ENCODE measurements at regions not wholly inside any gene's neighbourhood (a gene's known extent, or its start where the extent isn't known, plus 50 kb on each side); places are given as distances from the start of the nearest gene placed in this dataset.

DNA sequence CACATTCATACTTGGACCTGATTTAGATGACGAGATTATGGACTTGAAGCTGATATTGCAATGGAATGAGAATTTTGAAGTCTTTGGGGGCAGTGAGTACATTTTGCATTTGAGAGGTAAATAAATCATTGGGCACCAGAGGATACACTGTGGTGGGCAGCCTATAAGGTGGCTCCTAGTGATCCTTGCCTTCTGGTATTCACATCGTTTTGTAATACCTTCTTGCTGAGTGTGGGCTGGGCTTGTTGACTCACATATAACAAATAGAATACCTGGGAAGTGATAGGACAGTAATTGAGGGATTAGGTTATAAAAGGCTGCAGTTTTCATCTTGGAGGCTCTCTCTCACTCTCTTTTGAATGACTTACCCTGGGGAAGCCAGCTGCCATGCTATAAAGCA lies 605.5 kb upstream of the KCNMB2 start:
- ChIA-PET POLR2A (ENCODE audit: partially characterized antibody) (no interaction called here), CTCF (ENCODE audit: partially characterized antibody) (no interaction called here)
- H3K18ac ChIP-seq (ENCODE audit: extremely low read depth, low read length): no peak overlapping the region
- peaks cover 0 to 1% (median 0%) of the 10 kb centered on the region in 4 experiments; a peak in 1 of 7 replicates for H3K27me3 ChIP-seq (replicated peaks in 1 of 4; ENCODE audit: control insufficient read depth in 3 of 4, extremely low read depth in 1 of 4, insufficient read depth in 3 of 4, low read length in 3 of 4)
- H3K4me3 ChIP-seq (ENCODE audit: extremely low read depth in 1 of 4, insufficient read depth in 2 of 4, low read depth in 3 of 4, low read length in 4 of 4): no peak overlapping the region
- no peak overlapping the region for H2BK15ac ChIP-seq (ENCODE audit: low read length)
- no peak overlapping the region for H2AK5ac ChIP-seq (ENCODE audit: low read depth, low read length)
- no peaks in the 10 kb centered on the region for H3K23me2 ChIP-seq (ENCODE audit: low read depth, low read length)
- H4K91ac ChIP-seq (replicated peaks; ENCODE audit: insufficient read length, low read length): no peak overlapping the region
- peaks cover 0 to 2% (median 0%) of the 10 kb centered on the region in 4 experiments; a peak in 1 of 7 replicates for H3K4me1 ChIP-seq (replicated peaks in 1 of 4; ENCODE audit: control insufficient read depth in 3 of 4, insufficient read depth in 4 of 4, low read length in 3 of 4)
- H3K14ac ChIP-seq (ENCODE audit: insufficient read length): no peak overlapping the region
- no peaks in the 10 kb centered on the region for H3K79me2 ChIP-seq (ENCODE audit: control insufficient read depth in 1 of 2, insufficient read depth in 2 of 2, low read length in 2 of 2)
- H2BK12ac ChIP-seq (ENCODE audit: low read depth, low read length): no peak overlapping the region
- H4K20me1 ChIP-seq (replicated peaks in 1 of 2; ENCODE audit: control insufficient read depth in 1 of 2, insufficient read depth in 2 of 2, low read length in 2 of 2): no peaks in the 10 kb centered on the region
- H2BK120ac ChIP-seq (replicated peaks; ENCODE audit: low read depth, low read length): no peak overlapping the region
- no peaks in the 10 kb centered on the region for H3K36me3 ChIP-seq (ENCODE audit: control insufficient read depth in 2 of 4, insufficient read depth in 4 of 4, low read length in 3 of 4)
- H3K4me2 ChIP-seq (ENCODE audit: insufficient read depth in 1 of 2, low read depth in 2 of 2, low read length in 2 of 2): no peak overlapping the region
- H3K27ac ChIP-seq (ENCODE audit: low read depth, low read length): no peak overlapping the region
- WGBS, 2 experiments (ENCODE audit: extremely low coverage in 1 of 2, insufficient coverage in 1 of 2, insufficient read length in 1 of 2, insufficient replicate concordance in 2 of 2, low coverage in 1 of 2, low lambda C conversion rate in 2 of 2, missing lambda C conversion rate in 1 of 2): 90% methylated on average over 2 of the region's 2 CpGs; no CpG with 5 or more reads in 1 of the 2 experiments
- H3K56ac ChIP-seq (replicated peaks; ENCODE audit: insufficient read length, low read depth, low read length): no peak overlapping the region
- H3K79me1 ChIP-seq (ENCODE audit: low read depth, low read length): no peaks in the 10 kb centered on the region
- DNase-seq (ENCODE audit: low read depth in 1 of 2, low spot score in 2 of 2) (no peak), FAIRE-seq (no peak)
- TF ChIP-seq BCL11A (IDR thresholded peaks at IDR 0.05; ENCODE audit: low read depth in 2 of 2, low read length in 2 of 2): no peak
- TF ChIP-seq POU5F1 (IDR thresholded peaks at IDR 0.05; ENCODE audit: low read depth, low read length): no peak
- no peak for TF ChIP-seq MAFK (IDR thresholded peaks at IDR 0.05; ENCODE audit: low read depth, low read length)
- TF ChIP-seq, protein P1, sequence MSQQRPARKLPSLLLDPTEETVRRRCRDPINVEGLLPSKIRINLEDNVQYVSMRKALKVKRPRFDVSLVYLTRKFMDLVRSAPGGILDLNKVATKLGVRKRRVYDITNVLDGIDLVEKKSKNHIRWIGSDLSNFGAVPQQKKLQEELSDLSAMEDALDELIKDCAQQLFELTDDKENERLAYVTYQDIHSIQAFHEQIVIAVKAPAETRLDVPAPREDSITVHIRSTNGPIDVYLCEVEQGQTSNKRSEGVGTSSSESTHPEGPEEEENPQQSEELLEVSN (IDR thresholded peaks at IDR 0.05): no peak
- TF ChIP-seq CTCF (IDR thresholded peaks at IDR 0.05; ENCODE audit: control extremely low read depth in 1 of 3, insufficient read depth in 1 of 3, low read depth in 1 of 3, low read length in 3 of 3): no peak
- no peak for TF ChIP-seq EGR1 (IDR thresholded peaks at IDR 0.05; ENCODE audit: borderline replicate concordance, low read depth, low read length)
- TF ChIP-seq RBBP5 (IDR thresholded peaks at IDR 0.05; ENCODE audit: borderline replicate concordance, low read depth, low read length): no peak
- TF ChIP-seq POLR2A (IDR thresholded peaks at IDR 0.05; ENCODE audit: control extremely low read depth in 1 of 2, low read depth in 2 of 2, low read length in 2 of 2): no peak
- no peak overlapping the region for H4K5ac ChIP-seq (ENCODE audit: insufficient read length, low read depth, low read length)
- no peak overlapping the region for H3K4ac ChIP-seq (replicated peaks; ENCODE audit: insufficient read length, low read depth, low read length)
- H2AFZ ChIP-seq (ENCODE audit: low read length): no peak overlapping the region
- H2BK20ac ChIP-seq (ENCODE audit: low read length): no peak overlapping the region
- H3K23ac ChIP-seq (ENCODE audit: insufficient read length): no peak overlapping the region
- no peak overlapping the region for H2BK5ac ChIP-seq (ENCODE audit: low read depth, low read length)
- no peaks in the 10 kb centered on the region for H3K9me3 ChIP-seq (ENCODE audit: insufficient read depth in 2 of 2, low read depth in 1 of 2, low read length in 1 of 2)
- no peak overlapping the region for H3K9ac ChIP-seq (replicated peaks in 1 of 4; ENCODE audit: extremely low read depth in 1 of 4, low read depth in 3 of 4, low read length in 3 of 4)
- H4K8ac ChIP-seq (ENCODE audit: extremely low read depth, insufficient read depth, low read length): no peak overlapping the region
